Non-pigmented ciliary epithelial cell (primary cell): ENCODE measurements at regions not wholly inside any gene's neighbourhood (a gene's known extent, or its start where the extent isn't known, plus 50 kb on each side); places are given as distances from the start of the nearest gene placed in this dataset.

ENCODE experiments used
- DNase-seq: peaks from one replicate; pipeline ENCODE4 v3.0.0-alpha.2; 2010; ENCODE audit warnings: low read depth

GRCh38 chr3:27943106-27943505 is 221.0 kb upstream of the EOMES start:
- no peak for DNase-seq

DNA sequence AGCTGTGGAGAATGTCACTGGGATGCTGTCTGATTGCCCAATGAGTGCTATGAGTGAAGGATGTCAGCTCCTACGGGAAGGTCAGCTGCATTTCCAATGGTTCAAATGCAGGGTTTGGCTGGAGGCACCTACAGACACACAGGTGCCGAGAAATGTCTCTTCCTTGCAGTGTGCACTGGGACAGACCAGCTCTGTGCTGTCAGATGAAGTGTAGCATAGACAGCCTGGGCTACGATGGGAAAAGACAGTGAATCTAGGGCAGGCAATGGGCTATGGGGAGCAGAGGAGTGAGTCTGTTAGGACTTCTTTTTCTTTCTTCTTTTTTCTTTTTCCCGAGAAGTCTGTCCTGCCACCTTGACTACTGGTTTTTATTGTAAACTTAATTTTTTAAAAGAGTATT is 223.1 kb upstream of the EOMES start:
- no peak for DNase-seq

DNA sequence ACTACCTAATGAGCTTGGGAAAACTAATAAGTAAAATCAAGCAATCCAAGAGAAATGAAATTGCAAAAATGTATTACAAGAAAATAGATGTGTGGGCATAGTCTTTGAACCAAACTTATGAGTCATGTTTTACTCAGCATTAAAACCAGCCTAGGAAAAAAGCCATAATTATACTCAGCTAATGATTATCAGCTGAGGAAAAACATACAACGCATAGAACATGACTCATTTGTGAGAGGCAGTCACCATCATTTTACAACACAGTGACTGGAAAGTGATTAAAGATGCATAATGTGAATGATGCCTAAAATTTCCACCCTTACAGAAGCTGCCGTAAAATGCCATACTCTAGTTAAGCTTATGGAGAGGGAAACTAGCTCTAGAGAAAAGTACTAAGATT is 238.0 kb upstream of the EOMES start:
- DNase-seq: no peak

GRCh38 chr3:27963519-27963918 is 241.4 kb upstream of the EOMES start:
- DNase-seq: no peak

DNA sequence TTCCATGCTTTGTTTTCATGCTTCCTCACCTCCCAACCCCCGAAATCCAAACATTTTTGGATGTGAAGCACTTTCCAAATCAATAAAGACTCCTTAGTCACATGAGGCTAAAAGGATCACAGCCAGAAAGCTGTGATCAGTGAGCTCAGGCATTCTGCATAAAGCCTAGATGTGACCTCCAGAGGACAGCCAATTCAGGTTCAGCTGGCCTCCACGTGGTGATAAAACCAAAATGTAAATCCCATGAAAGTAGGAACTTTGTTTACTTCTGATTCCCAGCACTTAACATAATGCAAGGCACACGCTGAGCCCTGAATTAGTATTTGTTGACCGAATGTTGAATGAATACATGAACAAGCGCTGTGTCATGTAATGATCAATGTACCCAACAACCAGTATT is 249.5 kb upstream of the EOMES start:
- no peak for DNase-seq

GRCh38 chr3:27976933-27977332 is 254.8 kb upstream of the EOMES start:
- DNase-seq: no peak

DNA sequence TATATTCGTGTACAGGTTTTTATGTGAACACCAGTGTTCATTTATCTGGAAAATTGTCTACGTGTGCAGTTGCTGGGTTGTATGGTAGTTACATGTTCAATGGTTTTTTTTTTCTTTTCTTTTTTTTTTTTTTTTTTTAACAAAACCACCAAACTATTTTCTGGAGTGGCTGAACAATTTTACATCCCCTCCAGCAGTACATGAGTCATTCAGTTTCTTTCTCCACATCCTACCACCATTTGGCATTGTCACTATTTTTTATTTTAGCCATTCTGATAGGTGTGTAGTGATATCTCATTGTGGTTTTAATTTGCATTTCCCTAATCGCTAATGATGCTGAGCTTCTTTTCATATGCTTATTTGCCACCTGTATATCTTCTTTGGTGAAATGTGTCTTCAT is 256.3 kb upstream of the EOMES start:
- DNase-seq: no peak

DNA sequence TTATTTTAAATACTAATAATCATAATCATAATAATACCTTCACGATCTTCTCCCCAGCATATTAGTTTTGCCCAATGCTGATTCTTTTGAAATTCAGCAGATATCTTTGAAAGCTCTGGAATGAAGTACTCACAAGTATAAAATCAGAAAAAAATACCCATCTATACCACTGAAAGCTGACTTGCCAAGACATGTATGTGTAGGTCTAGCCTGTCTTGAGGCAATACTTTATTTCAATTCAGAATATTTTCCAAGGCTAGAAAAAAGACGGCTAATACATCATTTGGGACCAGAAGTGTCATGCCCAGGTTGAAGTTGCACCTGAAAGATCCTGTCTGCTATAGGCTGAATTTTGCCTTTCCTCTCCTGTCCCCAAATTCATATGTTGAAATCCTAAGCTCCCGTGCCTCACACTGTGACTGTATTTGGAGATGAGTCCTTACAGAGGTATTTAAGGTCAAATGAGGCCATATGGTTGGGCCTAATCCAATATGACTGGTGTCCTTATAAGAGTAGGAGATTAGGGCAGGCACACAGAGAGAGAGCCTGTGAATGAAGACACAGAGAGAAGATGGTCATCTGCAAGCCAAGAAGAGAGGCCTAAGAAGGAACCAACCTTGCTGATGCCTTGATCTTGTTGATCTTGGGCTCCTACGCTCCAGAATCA is 255.9 kb upstream of the CMC1 start:
- DNase-seq: no peak

GRCh38 chr3:27986234-27986879 is 255.1 kb upstream of the CMC1 start:
- no peak for DNase-seq

- DNase-seq: no peak
Observed at GRCh38 chr3:27990324-27990723, 251.1 kb upstream of the CMC1 start.

GRCh38 chr3:27990837-27991236 is 250.6 kb upstream of the CMC1 start:
- DNase-seq: no peak

DNA sequence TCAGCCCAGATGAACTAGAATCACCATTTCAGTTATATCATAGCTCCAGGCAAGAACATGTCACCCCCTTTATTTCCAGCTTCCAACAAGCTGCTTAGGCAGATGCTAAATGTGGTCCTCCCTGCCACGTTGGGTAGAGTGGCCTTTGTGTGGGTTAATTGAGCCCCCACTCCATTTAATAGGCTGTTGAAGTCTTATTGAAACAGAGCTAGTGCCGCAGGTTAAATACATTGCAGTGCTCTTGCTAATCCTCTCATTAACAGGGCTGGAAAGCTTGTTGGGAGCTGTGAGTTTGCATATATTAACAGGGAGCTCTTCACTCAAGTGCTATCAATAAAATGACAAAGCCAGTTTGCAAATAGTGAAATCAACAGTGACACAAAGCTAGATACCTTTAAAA is 248.4 kb upstream of the CMC1 start:
- DNase-seq: no peak

DNA sequence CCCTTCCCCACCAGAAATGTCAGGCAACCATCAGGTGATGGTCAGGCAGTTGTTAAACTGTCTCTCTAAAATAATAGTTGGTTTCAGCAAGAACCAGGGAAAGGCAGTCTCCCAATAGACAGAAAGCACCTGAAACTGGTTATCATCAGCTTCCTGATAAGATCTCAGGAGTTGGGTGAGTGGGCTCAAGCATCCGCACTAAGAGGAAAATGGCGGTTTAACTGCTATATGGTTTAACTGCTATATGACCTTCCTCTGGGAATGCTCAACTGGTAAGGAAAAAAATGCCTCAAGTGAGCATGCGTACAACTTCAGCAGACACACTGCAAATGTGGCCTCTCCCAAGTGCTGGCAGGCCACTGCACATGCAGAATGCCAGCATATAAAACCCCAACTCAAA is 240.8 kb upstream of the CMC1 start:
- no peak for DNase-seq

GRCh38 chr3:28008235-28008634 is 233.2 kb upstream of the CMC1 start:
- DNase-seq: no peak

DNA sequence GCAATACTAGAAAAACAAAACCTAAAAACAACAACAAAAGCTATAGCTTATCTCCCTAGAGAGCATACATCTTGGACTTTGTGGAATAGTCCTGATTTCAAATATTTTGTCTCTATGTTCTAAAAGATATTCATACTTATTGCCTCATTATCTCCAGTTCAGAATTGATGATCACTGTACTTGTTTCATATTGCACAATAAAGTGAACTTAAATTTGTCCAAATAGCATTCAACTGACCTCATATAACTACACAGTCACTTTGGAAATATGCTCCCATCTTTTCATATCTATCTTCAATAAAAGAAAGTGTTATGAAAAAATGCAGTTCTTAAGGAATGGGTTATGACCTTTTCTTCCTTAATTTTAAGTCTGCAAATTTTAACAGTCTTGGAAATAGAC is 228.6 kb upstream of the CMC1 start:
- DNase-seq: no peak

DNA sequence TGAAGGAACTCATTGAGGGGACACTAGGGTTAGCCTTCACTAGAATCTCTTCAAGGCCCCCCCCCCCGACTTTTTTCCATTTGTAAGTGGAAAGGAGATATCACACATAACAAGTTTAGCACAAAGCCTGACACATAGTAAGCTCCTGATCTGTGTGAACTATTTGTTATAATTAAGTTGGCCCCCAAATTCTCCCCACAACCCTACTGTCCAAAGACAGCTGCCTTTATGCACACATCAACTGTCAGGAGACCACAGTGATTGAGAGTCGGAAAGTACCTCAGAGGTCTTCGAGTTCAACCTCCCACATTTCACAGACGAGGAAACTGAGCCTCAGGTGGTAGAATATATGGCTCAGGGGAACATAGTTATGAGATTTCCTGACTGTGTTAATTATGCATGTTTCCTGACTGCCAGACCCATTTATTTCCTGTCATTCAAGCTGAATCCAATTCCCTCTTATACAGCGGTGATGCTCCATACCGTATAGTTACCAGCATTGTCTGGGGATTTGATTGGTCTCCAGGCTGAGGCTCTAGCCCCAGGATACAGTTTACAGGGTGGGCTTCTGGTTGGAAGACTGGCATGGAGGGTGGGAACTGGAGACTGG is 227.4 kb upstream of the CMC1 start:
- DNase-seq: no peak

- no peak for DNase-seq
Observed at GRCh38 chr3:28018925-28019718, 222.3 kb upstream of the CMC1 start.

- no peak for DNase-seq
Observed at GRCh38 chr3:28019740-28020139, 221.7 kb upstream of the CMC1 start.

GRCh38 chr3:28022916-28023315 is 218.5 kb upstream of the CMC1 start:
- DNase-seq: no peak

- DNase-seq: no peak
Observed at GRCh38 chr3:28028554-28028953, 212.9 kb upstream of the CMC1 start.

GRCh38 chr3:28033059-28033784 is 208.2 kb upstream of the CMC1 start:
- no peak for DNase-seq
